ENCODE measurements at regions not wholly inside any gene's neighbourhood (a gene's known extent, or its start where the extent isn't known, plus 50 kb on each side); places are given as distances from the start of the nearest gene placed in this dataset.
"Not testable (repeated sequence)": the region's sequence is repeated elsewhere in the genome, so short reads cannot be mapped to it uniquely, and the experiment has no call there.

DNA sequence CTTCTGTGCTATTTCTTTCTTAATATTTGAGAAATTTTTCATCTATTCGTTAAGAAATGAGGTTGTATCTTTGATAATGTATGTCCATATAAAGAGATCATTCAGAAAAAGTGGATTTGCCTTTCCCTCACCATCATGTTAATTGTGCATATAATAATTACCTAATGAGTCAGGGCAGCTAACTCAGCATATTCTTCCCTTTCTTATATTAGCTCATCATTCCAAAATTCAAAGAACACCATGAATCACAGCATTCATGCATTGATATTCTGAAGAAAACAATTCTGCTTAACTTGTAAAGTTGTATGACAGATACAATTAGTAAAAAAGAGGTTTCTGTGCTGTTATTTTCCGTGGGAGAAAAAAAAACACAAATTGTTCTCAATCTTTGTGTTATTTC is 630.6 kb downstream of the TLE1 start:
- no peak for DNase-seq

DNA sequence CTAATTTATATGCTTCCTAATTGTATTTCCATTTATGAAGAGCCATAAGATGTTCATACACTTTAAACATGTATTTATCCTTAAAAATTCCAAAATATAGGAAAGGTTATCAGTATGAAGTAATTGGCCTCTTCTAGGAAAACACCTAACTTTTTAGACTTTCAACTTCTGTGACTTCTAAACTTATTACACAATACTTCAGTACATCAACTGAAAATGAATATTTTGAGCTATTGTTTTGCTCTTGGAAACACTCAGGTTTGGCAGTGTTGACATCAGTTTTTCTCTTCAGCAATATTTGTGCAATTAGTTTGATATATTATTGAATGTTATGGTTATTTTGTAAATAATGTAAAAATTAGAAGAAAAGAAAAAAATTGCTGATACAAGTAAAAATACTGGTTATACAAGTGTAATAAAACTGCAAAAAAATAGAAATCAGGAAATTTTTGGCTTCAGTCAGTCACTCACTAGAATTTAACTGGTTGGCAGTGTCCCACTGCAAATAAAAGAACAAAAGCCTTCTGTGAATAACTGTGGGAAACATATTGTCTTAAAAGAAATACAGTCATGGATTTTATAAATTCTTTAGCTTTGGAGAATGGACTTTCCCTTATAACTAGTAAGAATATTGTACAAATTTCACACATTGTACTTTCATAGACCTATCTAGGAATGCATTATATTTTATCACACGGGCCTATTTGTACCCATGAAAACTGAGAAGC is 635.9 kb downstream of the TLE1 start:
- no peak for DNase-seq

DNA sequence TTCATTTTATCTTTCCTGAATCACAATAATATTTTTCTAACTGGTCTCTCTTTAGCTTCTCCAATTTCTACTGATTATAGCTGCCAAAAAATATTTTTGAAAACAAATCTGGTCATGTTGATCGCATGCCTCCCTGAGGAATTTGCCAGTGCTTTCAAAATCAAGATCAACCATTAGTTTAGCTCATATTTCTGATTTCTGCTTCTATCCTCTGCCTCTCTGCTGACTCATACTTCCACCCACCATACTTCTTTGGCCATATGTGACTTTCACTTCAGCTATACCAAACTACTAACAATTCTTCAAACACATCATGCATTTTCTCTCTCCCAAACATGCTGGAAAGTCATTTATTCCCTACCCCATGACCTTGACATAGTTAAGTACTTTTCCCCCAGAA is 636.5 kb downstream of the TLE1 start:
- DNase-seq, result no peak

DNA sequence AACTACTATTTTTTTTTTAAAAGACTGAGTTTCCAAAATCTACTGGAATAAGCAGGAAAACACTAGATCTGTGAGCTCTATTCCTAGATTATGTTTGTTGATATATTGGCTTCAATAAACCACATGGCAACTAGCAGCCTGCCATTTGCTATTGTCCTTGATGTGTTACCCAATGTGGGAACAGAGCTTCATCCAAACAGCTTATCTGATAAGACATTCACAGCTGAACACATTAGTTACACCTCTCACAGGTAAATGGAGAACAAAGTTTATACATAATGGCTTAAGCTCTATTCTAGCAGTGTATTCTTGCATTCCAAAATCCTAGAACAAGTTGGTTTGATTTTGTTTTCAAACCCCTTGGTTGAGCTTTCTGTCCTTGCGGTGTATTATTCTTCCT is 642.1 kb downstream of the TLE1 start:
- no peak for DNase-seq

DNA sequence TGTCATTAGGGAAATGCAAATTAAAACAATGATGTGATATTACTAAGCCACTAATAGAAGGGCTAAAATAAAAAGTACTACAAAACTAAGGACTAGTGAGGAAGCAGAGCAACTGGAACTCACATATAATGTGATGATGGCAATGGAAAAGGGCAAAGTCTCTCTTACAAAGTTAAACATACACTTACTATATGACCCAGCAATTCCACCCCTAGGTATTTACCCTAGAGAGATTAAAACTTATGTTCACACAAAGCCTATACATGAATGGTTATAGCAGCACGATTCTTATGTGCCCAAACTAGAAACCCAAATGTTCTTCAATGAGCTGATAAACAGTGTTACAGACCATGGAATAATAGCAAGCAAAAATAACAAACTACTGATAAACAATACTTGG is 643.7 kb downstream of the TLE1 start:
- DNase-seq, result no peak

DNA sequence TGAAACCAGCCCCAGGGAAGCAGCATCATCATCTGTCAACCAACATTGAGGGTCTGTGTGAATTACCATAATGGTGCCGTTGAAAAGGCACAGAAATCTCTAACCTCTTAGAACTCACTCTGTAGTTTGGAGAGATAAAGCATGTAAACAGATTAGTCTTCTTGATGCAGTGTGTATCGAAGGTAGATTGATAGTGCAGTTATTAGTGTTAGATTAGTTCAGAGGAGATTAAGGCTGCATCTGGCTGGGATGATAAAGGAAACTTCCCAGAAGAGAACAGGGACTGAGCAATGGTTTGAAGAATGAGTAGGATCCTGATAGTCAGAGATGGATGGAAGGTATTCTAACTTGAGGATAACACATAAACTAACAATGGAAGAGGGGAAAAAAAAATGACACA is 651.5 kb downstream of the TLE1 start:
- DNase-seq, result no peak

DNA sequence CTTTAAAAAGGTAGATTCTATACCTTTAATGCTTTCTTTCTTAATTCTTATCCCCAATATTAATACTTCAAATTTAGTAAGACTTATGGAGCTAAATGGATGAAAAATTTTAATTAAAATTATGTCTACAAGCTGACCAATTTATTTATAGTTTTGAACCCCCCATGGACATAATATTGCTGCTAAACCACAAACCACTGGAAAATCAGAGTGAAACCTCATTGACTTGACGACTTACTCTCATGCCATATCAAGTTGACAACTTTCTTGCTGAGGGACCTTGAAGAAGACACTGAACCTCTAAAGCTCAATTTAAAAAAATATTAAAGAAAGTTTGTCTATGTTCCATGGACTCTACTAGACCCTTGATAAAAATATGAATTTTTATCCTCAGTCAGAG is 653.7 kb downstream of the TLE1 start:
- no peak for DNase-seq

DNA sequence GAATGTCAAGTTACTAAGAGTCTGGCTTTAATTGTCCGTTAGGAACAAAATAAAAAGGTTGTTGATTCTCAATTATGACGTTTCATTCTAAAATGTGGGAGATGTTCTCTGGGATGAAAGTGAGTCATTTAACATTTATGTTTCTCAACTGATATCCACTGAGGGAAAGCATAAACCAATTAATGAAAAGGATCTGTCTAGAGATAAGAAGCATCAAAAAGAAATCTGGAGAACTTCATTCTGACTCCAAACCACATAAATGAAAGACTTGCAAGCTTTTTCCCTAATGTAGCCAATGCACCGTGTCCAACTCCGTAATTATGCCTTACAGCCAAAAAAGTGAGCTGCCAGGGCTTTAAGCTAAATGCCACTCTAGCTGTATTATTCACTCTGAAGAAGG is 654.2 kb downstream of the TLE1 start:
- no peak for DNase-seq

DNA sequence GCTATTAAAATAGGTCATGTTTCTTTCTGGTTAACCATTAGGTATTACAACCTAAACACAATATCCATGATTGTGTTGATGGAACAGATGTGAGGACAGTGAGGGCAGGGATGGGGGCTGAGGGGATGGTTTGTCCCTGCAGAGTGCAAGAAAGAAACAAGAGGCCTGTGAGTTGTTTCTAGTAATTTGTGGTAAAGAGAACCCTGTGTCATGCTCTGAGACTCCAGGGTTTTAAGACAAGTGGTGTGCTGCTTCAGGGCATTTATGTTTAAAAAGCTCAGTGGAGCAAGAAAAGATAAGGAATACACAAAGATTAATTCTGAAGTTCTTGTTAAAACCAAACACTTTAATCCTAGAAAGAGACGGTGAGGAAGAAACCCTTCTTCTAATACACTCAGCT is 656.5 kb downstream of the TLE1 start:
- DNase-seq, result no peak

DNA sequence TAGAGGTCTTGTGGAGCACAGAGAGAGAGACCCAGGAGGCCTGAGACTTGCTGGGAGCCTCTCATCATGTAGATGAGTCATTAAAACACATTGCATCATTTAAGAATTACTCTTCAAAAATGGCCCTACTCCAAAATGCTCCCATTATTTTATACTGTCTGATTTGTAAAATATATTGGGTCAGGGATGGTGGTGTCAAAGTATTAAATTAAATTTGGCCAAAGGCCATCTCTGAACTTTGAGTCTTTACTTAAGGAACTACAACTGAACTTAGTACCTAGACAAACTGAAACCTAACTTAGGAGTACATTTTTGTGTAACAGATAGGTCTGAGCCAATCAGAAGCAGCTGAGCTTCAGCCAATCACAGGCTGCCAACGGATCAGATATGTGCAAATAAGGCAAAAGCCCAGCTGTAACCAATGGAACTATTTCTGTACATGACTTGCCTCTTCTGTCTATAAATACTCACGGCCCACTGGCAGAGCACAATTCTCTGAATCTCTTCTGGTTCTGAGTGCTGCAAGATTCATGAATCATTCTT is 657.2 kb downstream of the TLE1 start:
- no peak for DNase-seq

DNA sequence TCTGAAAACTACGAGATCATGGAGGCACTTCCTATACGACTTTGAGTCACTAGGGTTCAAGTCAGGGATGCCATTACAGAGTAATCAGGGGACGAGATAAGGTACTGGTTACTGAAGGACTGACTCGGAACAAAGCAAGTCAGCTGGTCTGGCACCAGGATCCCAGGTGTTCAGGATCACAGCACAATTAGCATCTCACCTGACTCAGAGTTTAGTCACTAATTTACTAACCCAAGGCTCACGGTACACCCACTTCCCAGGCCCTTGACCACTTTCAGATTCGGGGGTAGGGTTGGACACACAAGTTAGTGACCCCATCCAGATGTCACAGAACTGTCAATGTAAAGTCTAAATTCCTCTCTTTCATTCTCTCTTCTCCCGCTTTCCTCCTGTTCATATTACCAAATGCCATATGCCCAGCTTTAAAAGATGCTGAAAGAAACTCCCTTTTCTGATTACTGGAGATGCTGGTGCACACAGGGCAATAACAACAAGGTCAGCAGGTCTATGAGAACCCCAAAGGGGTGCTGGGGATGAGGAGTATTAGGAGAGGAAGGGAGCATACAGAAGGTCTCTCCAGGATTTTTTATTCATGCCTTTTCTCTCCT is 657.8 kb downstream of the TLE1 start:
- no peak for DNase-seq

DNA sequence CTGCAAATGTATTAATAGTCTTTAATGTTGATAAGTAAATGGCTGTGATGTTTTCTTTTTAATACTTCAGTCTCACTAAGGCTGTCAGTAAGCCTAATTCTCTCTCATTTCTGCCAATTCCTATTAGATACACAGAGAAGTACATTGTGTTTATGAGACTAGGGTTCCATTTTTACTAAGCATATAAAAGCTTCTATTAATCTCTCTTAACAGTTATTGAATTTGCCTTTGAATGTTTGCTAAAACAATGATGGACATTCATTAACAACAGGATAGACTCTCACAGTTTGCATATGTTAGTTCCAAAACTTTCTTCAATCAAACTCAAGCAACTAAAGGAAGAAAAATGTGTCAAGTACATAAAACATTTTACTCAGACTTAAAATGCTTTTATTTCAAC is 659.3 kb downstream of the TLE1 start:
- DNase-seq, result no peak

DNA sequence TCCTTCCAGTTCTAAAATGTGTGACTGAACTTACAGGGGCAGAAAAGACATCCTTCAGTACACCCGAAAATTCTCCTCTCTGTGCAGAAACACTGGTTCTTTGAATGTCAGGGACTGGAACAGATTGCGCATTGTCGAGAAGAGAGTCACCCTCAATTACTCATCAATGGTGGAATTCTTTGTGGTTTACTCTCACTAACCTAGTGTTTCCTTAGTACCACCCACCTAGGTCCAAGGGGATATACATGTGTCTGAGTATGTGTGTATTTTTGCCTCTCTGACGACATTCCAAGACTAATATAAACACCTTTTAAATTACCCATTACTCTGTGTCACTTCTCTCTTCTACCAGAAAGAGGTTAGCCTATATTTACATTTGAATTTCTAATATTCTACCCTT is 660.8 kb downstream of the TLE1 start:
- DNase-seq, result no peak

DNA sequence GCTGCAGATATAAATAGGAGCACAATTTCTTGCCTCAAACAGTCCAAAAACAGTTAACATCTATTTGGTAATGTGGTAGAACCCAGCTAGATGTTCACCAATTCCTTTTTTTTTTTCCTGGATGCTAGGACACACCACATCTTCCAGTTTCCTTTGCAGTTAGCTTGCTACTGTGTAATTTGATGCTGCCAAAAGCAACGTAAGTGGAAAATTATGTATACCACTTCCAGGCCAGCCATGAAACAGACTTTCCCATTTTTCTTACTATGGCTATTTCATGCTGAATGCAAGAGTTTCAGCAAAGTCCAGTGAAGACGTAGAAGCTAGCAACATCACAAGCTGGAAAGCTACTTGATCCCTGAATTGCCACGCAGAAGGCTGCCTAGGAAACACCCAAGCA is 667.2 kb downstream of the TLE1 start:
- no peak for DNase-seq

DNA sequence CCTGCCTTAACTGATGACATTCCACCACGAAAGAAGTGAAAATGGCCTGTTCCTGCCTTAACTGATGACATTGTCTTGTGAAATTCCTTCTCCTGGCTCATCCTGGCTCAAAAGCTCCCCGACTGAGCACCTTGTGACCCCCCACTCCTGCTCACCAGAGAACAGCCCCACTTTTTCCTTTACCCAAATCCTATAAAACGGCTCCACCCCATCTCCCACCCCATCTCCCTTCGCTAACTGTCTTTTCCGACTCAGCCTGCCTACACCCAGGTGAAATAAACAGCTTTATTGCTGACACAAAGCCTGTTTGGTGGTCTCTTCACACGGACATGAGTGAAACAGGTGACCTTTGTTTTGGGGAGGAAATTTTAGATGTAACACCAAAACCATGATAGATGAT is 674.4 kb downstream of the TLE1 start:
- DNase-seq, result not testable (repeated sequence)

DNA sequence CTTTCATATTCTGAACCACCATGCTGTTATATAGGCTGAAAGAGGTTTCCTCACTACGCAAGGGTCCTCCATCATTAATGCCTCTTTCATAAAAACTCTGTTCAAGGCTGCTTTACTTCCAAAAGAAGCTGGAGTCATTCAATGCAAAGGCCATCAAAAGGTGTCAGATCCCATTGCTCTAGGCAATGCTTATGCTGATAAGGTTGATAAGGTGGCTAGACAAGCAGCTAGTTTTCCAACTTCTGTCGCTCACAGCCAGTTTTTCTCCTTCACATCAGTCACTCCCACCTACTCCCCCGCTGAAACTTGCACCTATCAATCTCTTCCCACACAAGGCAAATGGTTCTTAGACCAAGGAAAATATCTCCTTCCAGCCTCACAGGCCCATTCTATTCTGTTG is 676.2 kb downstream of the TLE1 start:
- not testable (repeated sequence) for DNase-seq

DNA sequence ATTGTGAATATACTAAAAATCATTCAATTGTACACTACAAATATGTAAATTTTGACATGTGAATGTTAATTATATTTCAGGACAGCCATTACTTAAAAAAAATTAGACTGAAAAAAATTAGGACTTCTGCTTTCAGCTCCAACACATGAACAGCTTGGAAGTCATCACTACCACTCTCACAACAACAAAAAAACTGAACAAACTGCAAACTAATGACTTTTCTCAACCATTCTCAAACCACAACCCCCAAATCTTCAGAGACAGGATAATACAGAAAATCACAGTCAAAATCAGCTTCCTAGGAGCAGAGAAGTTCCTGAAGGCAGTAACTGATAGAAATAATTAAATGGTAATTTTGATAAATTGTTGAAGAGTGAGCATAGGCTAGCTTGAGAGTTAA is 686.4 kb downstream of the TLE1 start:
- DNase-seq, result no peak

DNA sequence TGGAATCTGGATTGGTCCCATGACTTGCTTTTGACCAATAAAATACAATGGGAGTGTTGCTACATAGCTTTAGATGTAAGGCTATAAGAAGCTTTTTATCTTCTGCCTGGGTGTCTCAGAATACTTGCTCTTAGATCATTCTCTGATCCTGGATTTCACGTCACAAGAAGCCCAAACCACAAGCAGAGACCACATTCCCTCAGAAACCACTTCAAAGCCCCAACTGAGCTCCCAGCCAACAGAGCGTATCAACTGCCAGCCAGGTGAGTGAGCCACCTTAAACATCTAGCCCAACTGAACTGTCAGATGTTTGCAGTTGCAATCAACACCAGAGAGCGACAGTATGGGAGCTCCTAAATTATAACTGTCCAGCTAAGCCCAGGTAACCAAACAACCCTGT is 687.1 kb downstream of the TLE1 start:
- DNase-seq, result no peak

DNA sequence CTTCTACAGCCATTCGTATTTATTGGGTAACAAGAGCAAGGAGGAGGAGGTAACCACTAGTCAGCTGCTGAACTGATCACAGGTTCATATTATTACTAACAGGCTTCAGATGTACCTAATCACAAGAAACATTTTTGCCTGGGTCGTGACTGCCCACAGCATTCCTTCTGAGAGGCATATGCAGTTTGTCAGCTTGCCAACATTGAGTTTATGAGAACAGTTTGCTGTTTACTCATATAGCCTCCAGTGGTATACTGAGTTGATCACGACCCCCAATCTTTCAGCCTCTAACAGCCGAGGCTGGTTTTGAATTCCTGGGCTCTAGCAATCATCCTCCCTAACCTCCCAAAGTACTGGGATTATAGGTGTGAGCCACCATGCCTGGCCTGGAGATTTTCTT is 693.6 kb downstream of the TLE1 start:
- DNase-seq, result no peak

DNA sequence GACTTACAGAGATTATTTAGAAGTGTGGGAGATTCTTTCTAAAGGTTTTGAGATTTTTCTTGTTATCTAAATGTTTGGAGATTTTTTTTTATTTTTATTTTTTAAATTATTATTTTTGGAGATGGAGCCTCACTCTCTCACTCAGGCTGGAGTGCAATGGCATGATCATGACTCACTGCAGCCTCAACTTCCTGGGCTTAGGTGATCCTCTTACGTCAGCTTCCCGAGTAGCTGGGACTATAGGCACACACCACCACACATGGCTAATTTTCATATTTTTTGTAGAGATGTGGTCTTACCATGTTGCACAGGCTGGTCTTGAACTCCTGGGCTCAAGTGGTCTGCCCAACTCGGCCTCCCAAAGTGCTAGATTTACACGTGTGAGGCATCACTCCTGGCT is 694.5 kb downstream of the TLE1 start:
- DNase-seq, result no peak

DNA sequence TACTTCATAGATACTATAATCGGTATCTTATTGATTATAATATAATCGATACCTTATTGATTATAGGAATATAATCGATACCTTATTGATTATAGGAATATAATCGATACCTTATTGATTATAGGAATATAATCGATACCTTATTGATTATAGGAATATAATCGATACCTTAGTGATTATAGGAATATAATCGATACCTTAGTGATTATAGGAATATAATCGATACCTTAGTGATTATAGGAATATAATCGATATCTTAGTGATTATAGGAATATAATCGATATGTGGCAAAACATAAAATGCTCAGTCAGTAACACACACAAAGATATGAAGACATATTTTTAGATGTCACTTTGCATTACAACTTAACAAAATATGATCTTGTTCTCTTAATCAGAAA is 703.8 kb downstream of the TLE1 start:
- not testable (repeated sequence) for DNase-seq

DNA sequence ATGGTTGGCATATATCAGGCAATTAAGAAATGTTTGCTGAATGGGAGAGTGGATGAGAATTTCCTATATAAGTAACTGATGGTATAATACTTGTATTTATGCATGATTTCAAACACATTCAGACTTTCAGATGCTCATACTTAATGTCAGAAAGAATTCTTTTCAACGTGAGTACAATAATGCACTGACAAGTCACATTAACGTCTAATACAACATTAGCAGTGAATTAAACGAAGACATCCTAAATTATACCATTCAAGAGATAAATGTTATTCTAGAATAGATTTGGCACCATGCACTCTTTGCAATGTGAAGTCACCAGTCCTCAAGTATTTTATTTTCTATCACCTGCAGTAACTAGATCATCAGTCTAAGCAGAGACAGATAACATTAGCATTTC is 712.9 kb downstream of the TLE1 start:
- no peak for DNase-seq

DNA sequence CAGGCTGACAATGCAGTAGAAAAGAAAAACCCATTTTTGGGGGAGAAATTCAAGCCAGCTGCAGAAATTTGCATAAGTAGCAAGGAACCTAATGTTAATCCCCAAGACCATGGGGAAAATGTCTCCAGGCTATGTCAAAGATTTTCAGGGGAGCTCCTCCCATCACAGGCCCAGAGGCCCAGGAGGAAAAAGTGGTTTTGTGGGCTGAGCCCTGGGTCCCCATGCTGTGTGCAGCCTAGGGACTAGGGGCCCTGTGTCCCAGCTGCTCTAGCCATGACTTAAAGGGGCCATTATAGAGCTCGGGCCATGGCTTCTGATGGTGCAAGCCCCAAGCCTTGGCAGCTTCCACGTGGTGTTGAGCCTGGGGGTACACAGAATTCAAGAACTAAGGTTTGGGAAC is 719.0 kb downstream of the TLE1 start:
- DNase-seq, result not testable (repeated sequence)

DNA sequence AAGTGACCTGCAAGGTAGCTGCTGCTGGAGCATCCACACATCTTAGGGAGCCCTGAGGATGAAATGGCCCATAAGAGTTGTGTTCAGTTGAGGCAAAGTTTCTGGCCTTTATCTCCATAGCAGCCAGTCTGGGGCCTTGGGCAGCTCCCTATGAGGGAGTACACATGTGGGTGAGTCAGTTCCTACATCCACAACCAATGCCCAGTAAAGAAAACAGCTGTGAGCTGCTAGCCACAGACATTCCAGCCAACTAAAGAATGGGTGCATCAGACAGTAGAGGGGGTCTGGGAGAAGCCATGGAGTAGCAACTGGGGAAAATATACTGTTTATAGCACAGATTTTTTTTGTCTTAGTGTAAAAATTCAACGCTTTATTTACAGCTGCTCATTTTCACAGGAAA is 720.7 kb downstream of the TLE1 start:
- DNase-seq, result no peak

DNA sequence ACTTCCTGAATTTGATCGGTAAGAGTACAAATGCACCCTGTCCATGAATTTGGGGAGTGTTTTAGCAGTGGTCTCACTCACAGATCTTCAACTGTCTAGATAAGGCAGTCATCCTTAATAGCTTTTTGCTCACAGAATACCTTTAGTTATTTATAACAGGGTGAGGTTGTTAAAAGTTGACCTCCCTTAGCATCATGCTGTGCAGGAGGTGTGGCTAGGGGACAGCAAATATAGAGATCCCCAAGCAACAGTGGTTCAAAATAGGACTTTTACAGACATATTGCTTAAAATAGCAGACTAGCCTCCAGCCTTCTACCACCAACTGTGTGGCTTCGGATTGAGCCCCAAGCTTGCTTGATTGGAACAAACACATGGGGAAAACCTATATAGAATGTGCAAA is 724.4 kb downstream of the TLE1 start:
- no peak for DNase-seq
